Fibroblast of lung (primary cell): ENCODE measurements at regions not wholly inside any gene's neighbourhood (a gene's known extent, or its start where the extent isn't known, plus 50 kb on each side); places are given as distances from the start of the nearest gene placed in this dataset.

ENCODE experiments used
- EZH2 ChIP-seq: IDR thresholded peaks from 2 replicates; pipeline ENCODE4 v1.5.1; 2012; ENCODE audit warnings: low read length, control low read depth, mild to moderate bottlenecking; ENCODE audit errors: missing control alignments
- TF ChIP-seq, protein P1 (sequence below), 2 donors: IDR thresholded peaks in 1 of 2; conservative IDR thresholded peaks in 1 of 2; 1 replicate in 1 of 2; 2 replicates in 1 of 2; pipeline ENCODE4 v1.5.1; 2011 to 2012; ENCODE audit warnings: low read length in 2 of 2, control low read depth in 1 of 2, inconsistent platforms in 1 of 2, low read depth in 1 of 2, mild to moderate bottlenecking in 1 of 2

DNA sequence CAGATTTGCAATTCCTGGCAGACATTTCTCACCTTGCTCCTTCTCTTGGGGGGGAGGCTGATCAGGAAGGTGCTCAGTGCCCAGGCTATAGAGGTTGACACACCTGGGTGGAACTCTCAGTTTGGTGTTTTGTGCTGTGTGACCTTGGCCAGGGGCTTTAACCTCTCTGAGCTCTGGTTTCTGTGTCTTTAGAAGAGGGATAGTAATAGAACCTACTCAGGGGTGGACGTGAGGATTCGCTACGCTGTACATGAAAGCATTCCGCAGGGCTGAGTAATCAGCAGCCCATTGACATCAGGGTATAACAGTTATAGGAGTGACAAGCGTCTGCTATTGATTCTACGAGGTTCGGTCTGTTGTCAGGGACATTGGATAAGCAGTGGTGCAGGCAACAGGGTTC lies 98.1 kb downstream of the PHETA1 start:
- TF ChIP-seq, protein P1, sequence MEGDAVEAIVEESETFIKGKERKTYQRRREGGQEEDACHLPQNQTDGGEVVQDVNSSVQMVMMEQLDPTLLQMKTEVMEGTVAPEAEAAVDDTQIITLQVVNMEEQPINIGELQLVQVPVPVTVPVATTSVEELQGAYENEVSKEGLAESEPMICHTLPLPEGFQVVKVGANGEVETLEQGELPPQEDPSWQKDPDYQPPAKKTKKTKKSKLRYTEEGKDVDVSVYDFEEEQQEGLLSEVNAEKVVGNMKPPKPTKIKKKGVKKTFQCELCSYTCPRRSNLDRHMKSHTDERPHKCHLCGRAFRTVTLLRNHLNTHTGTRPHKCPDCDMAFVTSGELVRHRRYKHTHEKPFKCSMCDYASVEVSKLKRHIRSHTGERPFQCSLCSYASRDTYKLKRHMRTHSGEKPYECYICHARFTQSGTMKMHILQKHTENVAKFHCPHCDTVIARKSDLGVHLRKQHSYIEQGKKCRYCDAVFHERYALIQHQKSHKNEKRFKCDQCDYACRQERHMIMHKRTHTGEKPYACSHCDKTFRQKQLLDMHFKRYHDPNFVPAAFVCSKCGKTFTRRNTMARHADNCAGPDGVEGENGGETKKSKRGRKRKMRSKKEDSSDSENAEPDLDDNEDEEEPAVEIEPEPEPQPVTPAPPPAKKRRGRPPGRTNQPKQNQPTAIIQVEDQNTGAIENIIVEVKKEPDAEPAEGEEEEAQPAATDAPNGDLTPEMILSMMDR (conservative IDR thresholded peaks at IDR 0.05 in 1 of 2, IDR thresholded peaks at IDR 0.05 in 1 of 2; ENCODE audit: low read depth in 1 of 2, low read length in 2 of 2): no peak
- no peak for TF ChIP-seq EZH2
